GM12872 (cell line): ENCODE measurements at regions not wholly inside any gene's neighbourhood (a gene's known extent, or its start where the extent isn't known, plus 50 kb on each side); places are given as distances from the start of the nearest gene placed in this dataset.

Experiments used
- CTCF ChIP-seq: IDR thresholded peaks from 3 replicates; pipeline ENCODE4 v1.5.1; 2011; ENCODE audit warnings: low read depth, mild to moderate bottlenecking, low read length, moderate library complexity; ENCODE audit not compliant: insufficient read depth

- no peak for TF ChIP-seq CTCF
Measured at GRCh38 chr3:95338446-95338845, 1275.6 kb downstream of the NSUN3 start.

DNA sequence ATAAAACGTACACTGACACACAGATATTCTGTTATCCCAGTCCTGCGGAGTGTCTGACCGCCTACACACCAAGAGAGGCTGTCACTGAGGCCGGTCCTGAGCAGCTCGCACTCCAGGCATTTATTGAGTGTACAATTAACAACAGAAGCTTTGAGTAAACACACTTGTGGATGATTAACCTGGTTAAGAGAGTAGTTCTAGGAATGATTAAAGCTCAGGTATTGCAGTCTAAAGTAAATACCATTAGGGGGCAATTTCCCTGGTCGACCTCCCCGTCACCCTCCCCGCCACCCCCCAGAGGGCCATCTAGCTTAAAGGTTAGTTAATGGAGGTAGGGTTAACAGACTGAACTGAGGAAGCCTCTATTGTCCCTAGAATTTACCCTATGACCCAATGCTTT lies 1278.5 kb downstream of the NSUN3 start:
- no peak for TF ChIP-seq CTCF

GRCh38 chr3:95343228-95343627 lies 1280.4 kb downstream of the NSUN3 start:
- no peak for TF ChIP-seq CTCF

- TF ChIP-seq CTCF, result no peak
Measured at GRCh38 chr3:95343767-95344166, 1280.9 kb downstream of the NSUN3 start.

- no peak for TF ChIP-seq CTCF
Measured at GRCh38 chr3:95348879-95349278, 1286.0 kb downstream of the NSUN3 start.

GRCh38 chr3:95350049-95350448 lies 1287.2 kb downstream of the NSUN3 start:
- TF ChIP-seq CTCF, result no peak

DNA sequence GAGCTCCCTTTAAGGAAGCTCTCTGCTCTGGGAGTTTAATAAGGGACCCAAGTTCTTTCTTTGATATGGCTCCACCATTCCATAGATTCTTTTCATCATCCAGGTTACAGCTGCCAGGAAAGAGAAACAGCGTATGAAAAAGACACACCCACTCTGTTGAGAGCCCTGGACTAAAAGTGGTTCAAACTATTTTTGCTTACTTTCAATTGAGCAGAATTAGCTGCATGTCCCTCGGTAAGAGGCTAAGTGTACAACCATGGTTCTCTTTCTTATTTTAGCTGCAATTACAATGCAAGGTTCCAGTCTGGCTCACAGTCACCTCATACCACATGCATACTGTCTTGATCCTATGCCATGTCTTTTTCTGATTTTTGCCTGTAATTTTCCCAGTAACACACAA lies 1288.3 kb downstream of the NSUN3 start:
- TF ChIP-seq CTCF, result no peak

- no peak for TF ChIP-seq CTCF
Measured at GRCh38 chr3:95352471-95352870, 1289.6 kb downstream of the NSUN3 start.
